NCI-H446 (cell line): ENCODE measurements at regions not wholly inside any gene's neighbourhood (a gene's known extent, or its start where the extent isn't known, plus 50 kb on each side); places are given as distances from the start of the nearest gene placed in this dataset.
"Not testable (repeated sequence)": the region's sequence is repeated elsewhere in the genome, so short reads cannot be mapped to it uniquely, and the experiment has no call there.

Experiments used
- DNase-seq, 2 experiments: peaks; one replicate each; lab custom pipeline; 2025; lab: John Stamatoyannopoulos, UW

DNA sequence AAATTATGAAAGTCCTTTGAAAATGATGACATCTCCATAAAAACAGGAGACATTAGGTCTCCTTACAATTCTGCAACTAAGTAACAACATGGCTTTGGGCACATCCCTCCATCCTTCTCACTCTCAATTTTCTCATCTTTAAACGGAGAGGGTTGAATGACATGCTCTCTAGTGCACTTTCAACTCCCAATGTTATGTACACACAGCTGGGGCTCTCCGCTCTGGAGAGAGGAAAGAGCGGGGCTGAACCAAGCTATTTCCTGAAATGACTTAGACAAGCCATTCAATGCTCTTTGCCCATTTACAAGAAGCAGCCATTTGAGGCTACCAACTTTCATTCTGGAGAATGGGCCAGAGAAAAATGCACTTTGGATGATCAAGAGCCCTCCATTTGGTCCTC lies 144.2 kb upstream of the BNIP2 start:
- DNase-seq = no peak

DNA sequence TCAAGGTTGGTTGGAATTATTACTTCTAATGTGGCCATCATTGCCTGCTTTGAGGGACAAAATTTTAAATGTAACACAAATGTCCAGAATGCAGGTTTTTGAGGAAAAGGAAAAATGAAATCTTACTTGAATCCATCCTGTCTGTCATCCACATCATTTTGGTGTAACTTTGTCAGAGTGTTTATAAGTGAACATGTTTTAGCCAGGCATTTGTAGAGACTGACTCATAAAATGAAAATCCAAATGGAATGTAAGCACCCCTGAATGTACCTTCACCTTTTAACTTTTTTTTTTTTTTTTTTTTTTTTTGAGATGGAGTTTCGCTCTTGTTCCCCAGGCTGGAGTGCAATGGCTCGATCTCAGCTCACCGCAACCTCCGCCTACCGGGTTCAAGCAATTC lies 141.8 kb upstream of the BNIP2 start:
- DNase-seq = no peak

DNA sequence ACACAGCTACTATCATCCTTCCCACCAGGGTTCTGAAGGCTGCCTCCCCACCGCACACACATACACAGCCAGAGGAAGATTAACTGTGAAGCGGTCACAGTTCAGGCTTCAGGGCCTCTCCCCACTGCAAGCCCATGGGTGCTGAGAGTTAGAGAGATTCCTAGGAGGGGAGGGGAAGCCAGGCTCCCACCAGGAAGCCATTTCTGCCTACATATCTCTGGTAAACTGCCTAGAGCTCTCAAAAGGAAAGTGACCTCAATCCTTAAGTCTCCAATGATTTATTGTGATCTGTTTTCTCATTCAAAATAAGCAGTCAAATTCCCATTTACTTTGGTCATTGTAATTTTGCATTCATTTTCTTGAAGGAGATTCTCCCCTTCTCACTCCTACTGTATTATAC lies 141.0 kb upstream of the BNIP2 start:
- no peak for DNase-seq

DNA sequence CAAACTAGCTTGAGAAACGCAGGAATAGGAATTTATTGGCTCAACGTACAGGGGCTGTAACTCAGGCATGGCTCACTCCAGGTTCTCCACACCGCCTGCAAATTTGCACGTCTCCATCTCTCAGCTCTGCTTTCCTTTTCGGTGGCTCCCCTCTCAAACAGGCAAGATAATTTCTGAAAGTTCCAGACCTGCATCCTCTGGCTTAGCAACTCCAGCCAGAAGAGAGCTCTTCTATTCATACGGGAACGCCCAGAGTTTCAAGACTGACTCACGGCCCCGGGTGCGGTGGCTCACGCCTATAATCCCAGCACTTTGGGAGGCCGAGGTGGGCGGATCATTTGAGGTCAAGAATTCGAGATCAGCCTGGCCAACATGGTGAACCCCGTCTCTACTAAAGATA lies 139.7 kb upstream of the BNIP2 start:
- DNase-seq = no peak

DNA sequence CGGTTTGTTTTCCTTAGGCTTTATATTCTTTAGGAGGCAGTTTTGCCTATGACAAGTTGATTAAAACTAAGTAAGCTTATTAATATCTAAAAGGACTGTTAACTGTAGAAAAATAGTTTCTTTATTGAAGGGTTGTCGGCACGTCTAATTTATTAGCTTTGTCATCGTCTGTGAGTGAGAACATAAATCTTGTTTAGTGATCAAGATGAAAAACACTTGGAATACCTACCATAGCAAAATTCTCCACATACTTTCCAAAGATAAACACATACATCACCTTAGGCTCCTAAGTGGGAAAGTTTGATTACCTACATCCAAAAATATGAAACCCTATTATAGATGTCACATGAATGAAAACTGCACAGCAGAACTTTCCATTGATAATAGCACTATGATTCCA lies 139.1 kb upstream of the BNIP2 start:
- DNase-seq = no peak

DNA sequence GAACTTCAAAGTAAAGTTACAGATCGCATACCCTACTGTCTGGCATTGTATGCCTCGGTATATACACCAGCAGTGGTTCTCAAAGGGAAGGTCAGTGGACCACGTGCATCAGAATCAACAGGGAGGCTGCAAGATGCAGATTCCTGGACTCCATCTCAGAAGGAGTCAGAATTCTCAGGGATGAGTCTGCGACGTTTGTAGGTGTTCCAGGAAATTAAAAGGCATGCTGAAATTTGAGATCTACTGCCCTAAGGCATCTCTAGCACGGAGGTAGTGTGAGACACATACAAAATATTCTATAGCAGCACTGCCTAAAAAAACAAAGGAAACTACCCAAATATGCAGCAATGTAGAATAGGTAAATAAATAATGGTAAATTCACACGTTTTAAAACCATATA lies 136.8 kb upstream of the BNIP2 start:
- no peak for DNase-seq

DNA sequence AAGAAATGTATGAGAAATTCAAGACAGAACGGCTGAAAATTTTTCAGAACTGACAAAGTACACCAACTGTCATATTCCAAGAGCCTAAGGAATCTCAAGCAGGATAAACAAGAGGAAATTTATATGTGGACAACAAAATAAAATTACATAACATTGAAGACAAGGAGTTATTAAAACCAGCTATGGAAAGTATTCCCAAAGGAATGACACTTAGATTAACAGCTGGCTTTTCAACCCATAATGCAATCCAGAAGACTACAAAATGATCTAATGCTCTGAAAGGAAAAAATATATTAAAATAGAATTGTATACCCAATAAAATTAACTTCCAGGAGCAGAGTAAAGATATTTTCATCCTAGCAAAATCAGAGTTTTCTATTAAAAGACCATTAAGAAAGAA lies 132.2 kb upstream of the BNIP2 start:
- DNase-seq = no peak

DNA sequence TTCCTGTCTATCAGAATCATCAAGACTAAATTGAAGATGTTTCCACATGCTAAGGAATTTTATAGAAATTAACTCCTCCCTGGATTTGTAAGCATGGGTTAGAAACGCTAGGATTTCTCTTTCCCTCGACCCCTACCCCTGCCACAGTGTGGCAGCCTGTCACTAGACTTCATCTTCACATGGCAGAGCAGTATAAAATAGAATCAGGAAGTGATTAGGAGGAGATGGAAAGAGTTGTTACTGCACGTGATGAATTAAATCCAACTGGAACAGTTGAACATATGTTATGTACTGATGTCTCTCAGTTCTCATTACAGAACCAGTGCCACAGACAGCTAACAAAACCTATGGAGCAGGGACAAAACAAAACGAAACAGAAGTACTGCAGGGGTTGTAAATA lies 130.0 kb upstream of the BNIP2 start:
- peak in 1 of 2 experiments; percentile 48 for DNase-seq

DNA sequence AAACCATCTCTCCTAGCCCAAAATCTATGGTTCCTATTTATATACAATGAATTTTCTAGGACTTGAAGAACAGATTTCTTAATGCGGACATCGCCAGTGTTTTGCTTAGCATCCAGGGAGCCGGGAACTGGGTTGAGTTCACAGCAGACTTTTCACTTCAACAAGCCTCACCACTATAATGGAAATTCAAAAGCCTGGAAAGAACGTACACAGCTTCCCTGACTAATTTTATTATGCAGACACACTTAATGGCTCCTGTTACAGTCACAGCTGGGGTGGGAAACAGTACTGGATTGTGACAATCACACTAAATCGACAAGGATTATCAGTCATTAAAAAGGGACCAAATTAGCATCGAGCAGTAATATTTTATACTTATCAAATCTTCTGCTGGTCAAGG lies 129.2 kb upstream of the BNIP2 start:
- DNase-seq = no peak

DNA sequence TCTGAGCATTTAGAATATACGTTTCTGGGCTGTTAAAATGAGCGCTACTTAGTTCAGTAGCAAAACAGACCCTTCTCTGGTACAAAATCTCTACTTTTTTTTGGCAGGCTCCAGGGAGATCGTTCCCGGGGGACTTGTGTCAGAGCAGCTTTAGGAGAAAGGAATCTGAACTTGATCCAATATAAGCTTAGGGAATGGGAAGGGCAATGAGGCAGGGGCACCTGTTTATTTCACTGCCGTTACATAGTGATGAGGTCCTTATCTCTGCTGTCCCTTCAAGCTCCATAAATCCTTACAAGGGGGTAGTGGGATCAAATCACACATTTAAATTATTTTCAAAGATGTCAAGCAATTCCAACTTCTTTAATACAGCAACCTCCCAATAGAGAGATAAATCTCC lies 128.7 kb upstream of the BNIP2 start:
- DNase-seq = peak in 1 of 2 experiments; percentile 13

DNA sequence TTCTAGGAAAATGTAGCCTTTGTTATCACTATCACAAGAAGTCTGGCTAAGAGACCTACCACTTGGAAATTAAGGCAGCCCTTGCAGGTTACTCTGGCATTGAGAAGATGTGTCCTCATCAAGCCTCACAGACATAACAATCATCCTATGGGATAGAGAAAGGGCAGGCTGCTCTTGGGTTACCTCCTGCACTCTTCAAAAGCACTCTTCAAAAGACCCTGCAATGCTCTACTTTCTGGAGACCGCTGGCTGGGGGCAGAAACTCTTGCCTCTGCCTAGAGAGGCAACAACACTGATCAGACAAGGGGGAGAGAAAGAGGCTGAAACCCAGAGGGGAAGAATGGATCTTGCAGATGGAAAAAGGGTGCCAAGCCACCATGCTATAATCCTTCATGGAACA lies 127.9 kb upstream of the BNIP2 start:
- no peak for DNase-seq

DNA sequence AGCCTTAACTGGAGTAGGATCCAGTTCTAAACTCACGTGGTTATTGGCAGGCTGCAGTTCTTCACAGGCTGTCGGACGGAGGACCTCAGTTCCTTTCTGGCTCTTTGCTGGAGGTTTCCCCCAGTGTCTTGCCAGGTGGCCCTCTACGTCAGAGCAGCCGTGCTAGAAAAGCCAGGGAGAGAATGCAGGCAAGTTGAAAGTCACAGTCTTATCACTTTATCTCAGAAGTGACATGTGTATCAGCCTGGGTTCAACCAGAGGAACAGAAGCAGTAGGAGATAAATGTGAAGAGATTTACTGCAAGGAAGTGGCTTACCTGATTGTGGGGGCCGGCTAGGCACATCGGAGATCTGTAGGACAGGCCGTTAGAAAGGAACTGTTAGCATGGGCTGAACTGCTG lies 125.3 kb upstream of the BNIP2 start:
- no peak for DNase-seq

DNA sequence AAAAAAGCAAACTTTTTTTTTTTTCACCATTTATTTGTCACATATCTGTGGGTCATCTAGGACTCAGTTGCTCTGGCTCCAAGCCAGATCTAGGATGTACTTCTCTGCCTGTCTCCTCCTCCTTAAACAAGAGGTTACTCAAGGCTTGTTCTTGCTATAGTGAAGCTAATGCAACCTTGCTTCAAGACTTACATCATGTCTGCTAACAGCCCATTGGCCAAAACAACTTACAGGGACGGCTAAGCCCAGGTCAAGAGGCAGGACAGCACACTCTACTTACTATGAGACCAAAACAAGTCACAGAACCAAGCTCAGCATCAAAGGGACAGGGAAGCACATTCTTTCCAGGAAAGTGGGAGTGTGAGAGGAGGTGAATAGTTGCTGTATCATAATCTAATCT lies 123.8 kb upstream of the BNIP2 start:
- no peak for DNase-seq

DNA sequence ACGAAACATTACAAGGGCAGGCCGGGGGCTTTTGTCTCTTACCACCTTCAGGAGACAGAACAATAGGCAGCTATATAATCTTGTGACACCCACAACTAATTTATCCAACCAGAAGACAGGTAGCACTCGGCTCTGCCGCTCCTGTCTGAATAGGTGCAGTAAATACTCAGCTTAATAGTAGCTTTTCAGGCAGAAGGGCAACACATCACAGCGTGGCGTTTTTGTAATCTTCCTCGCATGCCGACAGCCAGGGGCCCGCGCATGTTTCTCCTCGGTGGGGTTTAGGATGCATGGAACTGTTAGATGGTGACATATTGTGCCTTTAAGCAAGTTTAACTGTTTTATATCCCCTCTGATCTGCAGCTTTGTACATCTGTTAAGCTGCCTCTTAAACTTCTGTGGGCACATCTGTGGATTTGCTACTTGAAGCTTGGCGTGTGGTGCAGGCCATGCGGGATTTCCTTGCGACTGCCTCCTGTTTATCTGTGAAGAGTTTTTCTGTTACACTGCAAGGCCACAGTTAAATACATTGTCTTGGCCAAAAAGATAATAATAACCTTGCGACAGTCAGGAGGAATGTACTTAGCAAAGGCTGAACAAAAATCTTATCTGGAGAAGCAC lies 123.2 kb upstream of the BNIP2 start:
- DNase-seq = no peak

DNA sequence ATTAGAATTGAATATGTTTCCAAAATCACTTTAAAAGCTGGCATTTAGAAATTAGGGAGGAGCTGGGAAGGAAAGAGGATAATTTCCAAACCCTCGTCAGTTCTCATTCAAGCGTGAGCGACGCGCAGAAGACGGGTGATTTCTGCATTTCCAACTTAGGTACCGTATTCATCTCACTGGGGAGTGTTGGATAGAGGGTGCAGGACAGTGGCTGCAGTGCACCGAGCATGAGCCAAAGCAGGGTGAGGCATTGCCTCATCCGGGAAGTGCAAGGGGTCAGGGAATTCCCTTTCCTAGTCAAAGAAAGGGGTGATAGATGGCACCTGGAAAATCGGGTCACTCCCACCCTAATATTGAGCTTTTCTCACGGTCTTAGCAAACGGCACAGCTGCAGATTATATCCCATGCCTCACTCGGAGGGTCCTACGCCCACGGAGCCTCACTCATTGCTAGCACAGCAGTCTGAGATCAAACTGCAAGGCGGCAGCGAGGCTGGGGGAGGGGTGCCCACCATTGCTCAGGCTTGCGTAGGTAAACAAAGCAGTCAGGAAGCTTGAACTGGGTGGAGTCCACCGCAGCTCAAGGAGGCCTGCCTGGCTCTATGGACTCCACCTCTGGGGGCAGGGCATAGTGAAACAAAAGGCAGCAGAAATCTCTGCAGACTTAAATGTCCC lies 114.3 kb upstream of the BNIP2 start:
- DNase-seq = not testable (repeated sequence)

DNA sequence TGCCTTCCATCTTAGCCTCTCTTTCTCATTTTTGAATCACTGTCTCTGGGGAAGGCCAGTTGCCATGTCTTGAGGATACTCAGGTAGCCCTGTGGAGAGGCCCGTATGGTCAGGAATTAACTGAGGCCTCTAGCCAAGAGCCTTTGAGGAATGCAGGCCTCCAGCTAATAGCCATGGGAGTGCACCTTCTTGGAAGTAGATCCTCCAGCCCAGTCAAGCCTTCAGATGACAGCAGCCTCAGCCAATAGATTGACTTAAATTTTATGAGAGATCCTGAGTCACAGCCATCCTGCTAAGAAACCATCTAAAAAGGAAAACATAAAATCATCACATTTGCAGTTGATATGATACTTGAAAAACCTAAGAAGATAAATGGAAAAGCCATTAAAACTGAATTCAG lies 112.5 kb upstream of the BNIP2 start:
- no peak for DNase-seq

DNA sequence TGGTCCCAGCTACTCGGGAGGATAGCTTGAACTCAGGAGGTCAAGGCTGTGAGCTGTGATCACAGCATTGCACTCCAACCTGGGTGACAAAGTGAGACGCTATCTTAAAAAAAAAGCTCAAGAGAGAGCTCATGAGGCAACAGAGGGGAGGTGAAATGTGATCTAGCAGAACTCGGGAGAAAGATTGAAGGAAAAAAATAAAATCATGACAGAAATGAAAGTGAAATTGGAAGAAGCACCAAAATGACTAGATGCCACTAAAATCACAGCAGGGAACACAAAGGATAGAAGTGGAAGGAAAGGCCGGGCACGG lies 109.4 kb upstream of the BNIP2 start:
- DNase-seq = no peak

DNA sequence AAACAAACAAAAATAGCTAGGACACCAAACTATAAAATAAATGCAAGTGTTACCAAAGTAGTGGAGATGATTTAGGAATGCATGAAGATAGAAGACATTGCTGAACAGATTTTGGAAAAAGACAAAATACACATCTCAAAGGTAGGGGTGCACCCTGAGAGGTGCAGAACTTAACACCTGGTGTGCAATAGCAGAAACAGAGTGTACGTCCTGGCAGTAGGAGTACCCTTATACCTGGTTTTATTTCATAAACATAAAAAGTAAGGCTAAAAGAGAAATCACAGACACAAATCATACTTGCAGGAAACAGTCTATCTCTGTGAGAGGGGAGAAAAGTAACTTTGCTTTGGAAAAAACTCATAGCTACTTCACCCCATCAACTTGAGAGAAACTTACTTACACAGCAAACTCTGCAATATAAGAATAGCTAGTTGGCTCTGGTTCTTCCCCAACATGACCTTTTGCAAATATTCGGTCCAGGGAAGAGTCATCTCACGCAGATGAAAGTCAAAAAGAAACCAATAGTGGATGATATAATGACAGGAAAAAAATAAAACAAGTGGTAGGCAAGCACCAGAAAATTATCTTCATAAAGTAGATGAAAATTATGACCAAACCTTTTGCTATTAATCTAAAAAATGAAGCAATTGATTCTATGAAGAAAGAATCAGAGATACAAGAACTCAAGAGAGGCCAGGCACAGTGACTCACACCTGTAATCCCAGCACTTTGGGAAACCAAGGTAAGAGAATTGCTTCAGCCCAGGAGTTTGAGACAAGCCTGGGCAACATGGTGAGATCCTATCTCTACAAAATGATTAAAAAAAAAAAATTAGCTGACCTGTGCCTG lies 108.9 kb upstream of the BNIP2 start:
- no peak for DNase-seq

DNA sequence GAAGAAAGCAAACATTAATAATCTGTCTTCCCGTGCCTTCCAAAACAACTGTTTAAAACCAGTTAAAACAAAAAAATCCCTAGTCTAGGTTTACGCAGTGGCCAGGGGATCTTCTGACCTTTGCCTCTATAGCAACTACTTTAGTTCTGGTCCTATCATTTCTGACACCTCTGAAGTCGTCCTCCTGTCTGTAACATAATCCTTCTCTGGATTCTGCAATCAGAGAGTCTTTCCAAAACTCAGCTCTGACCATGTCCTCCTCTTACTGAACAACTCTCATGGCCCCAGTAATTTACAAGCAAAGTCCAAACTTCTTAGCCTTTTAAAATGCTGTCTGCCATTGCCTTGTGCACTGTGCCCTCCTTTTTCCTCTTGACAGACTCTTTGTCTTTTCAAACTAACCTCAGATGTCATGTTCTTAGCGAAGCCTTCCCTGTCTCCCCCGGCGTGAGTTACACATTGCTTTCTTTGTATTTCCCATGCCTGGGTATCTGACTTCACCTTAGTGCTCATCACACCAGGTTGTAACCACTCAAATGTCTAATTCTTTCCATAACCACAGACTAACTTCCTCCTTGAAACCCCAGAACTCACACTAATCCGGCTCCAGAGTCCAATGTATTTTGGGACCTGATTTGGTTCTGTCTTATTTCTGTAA lies 105.2 kb upstream of the BNIP2 start:
- DNase-seq = no peak

DNA sequence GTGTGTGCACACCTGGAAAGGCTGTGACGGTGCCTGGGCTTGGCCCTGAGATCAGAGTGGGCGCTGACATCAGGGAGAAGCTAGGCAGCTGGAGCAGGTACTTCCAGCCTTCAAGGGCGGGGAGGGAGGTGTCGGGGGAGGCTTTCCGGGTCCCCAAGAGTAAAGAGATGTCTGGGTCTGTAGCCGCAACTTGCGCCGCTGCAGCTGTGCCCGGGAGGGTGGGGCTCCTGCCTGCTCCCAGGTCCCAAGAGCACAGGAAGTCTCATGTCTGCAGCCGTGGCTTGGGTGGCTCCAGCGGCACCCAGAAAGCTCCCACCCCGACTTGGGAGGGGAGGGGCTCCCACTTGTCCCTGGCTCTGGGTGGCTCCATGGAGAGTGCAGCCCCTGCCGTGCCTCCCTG lies 103.2 kb upstream of the BNIP2 start:
- DNase-seq = no peak

DNA sequence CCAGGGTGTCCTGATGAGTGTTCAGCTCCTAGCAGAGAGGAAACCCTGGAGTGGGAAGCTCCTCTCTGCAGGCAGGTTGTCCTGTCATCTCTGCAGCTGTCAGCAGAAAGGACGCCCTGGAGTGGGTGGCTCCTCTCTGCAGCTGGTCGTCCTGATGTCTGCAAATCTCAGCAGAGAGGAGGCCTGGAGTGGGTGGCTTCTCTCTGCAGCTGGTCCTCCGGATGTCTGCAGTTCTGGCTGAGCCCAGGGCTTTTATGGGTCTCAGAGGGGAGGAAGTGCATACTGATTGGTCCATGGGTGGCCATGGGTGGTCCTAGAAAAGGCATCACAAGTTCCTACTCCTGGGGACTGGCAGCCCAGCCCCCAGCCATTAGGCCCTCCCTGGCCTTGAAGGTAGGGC lies 102.6 kb upstream of the BNIP2 start:
- no peak for DNase-seq

DNA sequence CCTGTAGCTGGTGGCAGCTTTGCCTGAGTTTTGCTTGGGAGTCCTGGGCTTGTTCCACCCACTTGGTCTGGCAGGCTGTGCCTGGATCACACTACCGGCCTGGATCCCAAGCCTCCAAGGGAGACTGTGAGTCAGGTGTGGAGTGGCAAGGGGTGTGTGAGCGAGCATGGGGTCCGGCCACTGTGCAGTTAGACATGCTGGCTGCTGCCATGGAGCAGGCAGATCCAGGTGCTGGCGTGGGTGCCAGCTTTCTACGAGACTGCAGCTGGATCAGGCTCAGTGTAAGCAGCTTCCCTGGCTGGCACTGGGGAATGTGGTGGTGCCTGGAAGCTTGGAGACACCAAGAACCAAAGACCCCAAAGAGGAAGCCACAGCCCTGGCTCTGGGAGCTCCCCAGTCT lies 102.0 kb upstream of the BNIP2 start:
- DNase-seq = no peak

DNA sequence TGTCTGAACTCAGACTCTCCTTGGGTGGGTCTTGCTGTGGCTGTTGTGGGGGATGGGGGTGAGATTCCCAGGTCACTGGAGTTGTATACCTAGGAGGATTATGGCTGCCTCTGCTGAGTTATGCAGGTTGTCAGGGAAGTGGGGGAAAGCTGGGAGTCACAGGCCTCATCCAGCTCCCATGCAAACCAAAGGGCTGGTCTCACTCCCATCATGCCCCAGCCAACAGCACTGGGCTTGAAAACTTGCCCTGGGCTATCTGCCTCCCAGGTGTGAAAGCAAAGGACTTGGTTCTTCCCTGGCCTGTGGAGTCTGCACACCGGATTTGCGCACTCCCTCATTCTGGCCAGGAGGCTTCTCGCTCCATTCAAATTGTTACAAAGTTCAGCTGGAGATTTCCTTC lies 97.3 kb upstream of the BNIP2 start:
- not testable (repeated sequence) for DNase-seq
